Forelimb muscle (tissue), 1 donor: ENCODE measurements at regions not wholly inside any gene's neighbourhood (a gene's known extent, or its start where the extent isn't known, plus 50 kb on each side); places are given as distances from the start of the nearest gene placed in this dataset.

Source experiments
- DNase-seq: peaks from one replicate; pipeline ENCODE4 v3.0.0-alpha.2; 2013; ENCODE audit warnings: low read depth

- no peak for DNase-seq
Observed at GRCh38 chr11:10358696-10359095, 53.8 kb downstream of the ADM start.

- DNase-seq, result no peak
Observed at GRCh38 chr11:10359171-10359570, 54.3 kb downstream of the ADM start.

DNA sequence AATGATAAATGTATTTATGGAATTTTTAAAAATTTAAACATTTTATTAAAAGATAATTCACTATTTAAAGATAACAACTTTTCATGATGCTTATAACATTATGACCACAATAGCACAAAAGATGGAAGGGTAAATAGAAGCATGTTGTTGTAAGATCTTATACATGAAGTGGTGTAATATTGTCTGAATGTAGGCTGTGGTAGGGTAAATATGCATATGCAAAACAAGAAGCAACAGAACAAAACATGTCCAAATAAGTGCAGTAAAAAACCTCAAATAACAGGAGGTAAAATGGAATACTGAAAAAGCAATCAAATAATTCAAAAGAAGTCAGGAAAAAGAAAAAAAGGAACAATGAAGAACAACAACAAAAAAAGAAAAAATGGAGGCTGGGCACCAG lies 56.0 kb downstream of the ADM start:
- DNase-seq, result no peak

DNA sequence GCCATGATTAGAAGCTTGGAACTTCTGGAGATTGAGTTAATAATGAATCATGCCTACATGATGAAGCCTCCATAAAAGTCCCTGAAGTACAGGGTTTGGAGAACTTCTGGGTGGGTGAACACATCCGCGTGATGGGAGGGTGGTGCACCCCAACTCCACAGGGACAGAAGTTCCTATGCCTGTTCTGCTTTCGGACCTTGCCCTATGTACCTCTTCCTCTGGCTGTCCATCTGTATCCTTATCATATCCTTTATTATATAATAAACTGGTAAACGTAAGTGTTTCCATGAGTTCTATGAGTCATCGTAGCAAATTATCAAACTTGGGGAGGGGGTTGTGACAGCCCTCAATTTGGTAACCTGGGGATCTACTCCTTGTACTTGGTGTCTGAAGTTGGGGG lies 60.2 kb downstream of the ADM start:
- no peak for DNase-seq

DNA sequence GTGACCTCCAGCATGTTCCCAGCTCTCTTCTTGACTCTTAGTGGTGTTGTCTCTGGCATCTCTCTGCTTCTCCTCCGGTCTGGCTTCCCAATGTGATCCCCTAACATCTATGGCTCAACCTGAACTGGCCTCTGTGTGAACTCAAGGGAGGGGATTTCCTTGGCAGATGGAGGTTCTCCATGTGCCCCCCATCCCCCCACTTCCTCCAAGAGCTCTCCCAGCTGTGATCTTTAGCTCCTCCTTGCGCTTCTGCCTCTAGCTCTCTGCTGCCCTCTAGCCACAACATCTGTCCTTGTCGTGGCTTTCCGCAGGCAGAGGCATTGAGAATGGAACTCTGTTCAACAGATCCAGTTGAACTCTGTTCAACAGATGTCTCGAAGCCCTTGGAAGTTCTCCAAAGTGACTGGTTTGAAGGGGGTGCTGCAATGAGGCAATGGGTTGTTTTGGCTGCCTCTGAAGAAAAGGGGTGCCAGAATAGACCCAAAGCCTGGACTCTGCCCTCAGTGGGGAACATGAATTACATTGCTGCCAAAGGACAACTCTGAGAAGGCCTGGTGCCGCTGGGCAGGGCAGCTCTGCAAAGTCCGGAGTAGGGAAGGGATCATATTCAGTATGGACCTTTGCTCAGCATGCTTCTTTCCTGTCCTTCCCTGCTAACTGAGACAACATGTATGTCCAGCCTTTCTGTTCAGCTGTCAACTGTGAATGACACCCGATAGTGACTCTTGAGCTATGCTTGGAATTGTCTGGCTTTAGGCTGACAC lies 61.9 kb downstream of the ADM start:
- DNase-seq, result no peak

- DNase-seq, result no peak
Observed at GRCh38 chr11:10371926-10372641, 67.2 kb downstream of the ADM start.

DNA sequence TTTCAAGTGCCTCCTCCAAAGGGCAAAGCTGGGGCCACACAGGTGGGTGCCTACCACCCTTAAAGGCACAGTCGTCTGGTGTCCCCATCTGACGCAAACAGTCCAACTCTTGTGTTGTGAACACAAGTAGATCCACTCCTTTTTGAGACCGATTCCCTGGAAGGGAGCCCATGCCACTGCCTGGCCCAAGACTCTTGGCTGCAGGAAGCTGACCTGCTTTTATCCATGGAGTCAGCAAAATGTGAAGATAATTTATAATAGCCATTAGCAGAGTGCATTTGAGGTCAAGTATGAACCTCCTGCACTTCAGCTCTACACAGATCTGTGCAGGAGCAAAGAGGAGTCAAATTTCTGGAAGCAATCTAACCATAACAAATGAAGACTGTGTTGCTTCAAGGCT lies 68.5 kb downstream of the ADM start:
- no peak for DNase-seq

DNA sequence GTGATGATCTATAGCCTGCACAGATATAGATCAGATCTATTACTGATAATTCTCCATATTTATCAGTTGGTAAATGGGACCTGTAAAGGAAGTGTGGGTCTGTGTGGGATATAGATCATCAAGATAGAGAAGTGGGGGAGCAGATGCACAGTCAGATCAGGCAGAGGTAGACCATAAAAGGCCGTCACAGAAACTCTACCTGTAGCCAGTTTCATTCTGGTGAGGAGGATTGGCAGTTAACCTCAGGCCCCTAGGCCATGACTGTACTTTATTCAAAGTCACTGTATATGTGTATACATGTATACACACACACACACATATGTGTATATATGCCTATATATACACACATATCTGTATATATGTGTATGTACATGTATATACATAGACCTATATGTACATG lies 69.1 kb downstream of the ADM start:
- DNase-seq, result no peak

DNA sequence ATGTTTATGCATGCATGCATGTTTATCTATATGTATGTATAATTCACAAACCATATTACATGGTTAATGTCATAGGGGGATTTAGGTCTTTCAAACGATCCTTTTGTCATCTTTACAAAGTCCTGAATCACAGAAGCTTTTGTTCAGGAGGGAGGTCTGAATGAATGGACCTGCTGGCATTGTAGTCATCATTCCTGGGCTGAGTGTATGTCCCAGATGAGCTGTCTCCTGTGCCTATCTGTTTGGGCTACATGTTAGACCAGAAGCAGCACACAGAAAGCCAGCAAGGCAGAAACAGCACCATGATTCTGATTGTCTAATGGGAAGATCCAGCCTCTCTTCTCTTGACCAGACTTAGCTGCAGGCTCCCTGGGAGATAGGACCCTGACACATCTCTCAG lies 69.5 kb downstream of the ADM start:
- DNase-seq, result no peak

GRCh38 chr11:10375280-10375971 lies 70.6 kb downstream of the ADM start:
- DNase-seq, result no peak

- no peak for DNase-seq
Observed at GRCh38 chr11:10376061-10376460, 71.2 kb downstream of the ADM start.

DNA sequence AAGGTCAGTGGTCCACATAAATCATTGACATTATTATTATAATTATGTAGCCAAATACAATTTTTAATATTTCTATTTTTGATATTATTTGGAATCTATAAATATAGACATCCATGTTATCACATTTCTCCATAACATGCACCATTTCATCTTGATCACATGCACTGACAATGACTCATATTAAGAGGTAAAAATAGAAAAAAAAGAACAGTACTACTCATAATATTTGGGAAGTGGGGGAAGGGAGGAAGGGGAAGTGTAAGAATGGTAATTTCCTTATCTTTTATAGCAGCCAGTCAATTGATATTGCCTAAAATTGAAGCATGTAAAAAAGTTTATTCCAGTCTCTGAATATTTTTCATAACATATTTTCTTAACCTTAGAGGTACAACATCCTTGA lies 72.3 kb downstream of the ADM start:
- no peak for DNase-seq

DNA sequence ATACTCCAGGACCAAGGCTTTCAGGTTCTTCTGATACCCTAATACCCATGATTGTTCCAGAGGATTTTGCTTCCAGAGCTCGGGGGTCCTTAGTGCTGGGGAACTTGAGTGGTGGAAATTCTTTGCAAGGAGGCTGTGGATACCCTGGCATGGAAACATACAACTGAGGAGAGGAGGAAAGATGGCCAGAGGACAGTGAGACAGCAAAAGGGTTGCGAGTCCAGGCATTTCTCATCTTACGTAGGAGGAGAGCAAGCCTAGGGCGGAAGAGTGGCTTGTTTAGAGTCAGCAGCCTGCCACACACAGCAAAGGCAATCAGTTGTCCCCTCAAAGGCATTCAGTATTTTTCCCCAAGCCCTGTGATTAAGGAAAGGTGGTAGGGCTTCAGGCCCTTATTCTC lies 73.5 kb downstream of the ADM start:
- DNase-seq, result no peak

GRCh38 chr11:10379022-10379421 lies 74.1 kb downstream of the ADM start:
- no peak for DNase-seq

GRCh38 chr11:10379426-10379825 lies 74.6 kb downstream of the ADM start:
- no peak for DNase-seq

DNA sequence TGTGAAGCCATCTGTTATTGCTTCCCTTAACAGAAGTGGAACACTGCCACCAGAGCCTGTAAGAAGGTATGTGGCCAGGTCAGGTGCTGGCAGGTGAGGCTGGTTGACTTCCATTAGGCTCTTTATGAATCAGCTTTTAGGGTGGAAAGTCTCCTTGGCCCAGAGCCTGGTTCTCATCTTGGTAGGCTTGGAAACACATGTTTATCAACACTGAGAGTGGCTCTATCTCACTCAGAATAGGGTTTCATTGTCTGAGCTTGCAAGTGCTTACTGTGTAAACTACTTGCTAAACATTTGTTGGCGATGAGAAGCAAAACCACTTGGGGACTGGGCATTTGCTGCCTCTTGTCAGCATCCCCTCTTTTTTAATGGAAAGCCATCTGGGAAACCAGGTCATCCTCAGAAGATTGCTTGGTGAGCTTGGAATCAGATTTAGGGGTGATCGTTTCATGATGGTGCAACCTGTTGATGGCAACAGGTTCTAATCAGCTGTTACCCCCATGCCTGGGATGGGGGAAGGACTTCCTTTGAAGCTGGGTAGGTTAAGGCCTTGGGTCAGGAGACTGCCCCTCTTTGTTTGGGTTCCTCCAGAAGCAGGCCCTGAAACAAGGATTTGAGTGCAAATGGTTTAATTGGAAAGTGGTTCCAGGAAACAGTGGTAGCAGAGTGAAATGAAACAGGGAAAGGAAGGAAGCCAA lies 75.0 kb upstream of the AMPD3 start:
- DNase-seq, result no peak

GRCh38 chr11:10380921-10381320 lies 74.1 kb upstream of the AMPD3 start:
- no peak for DNase-seq

DNA sequence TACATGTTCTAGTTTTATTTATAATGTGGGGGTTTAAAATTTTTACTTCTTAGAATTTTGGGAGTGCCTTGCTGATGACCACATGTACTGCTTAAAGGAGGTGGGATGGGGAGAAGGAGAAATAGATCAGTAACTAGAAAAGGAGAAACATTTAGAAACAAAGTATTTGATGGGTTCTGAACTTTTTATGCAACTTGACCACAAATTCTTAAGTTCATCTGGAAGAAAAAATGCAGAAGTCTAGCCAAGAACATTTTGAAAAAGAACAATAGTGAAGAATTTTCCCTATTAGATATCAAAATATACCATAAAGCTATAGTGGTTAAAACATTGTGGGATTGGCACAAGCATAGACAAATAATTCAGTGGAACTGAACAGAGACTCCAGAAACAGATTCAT lies 73.3 kb upstream of the AMPD3 start:
- no peak for DNase-seq

DNA sequence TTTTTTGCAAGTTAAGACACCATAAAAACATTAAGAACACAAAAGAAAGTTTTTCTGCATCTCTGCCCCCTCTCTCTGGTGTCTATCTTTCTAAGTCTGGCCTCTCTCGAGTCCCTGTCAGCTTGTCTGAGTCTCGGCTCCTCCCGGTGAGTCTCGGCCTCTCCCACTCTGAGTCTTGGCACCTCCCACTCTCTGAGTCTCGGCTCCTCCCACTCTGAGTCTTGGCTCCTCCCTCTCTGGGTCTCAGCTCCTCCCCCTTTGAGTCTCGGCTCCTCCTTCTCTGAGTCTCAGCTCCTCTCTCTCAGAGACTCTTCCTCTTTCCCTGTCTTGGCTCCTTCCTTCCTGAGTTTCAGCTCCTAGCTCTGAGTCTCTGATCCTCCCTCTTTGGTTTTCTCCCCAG lies 72.5 kb upstream of the AMPD3 start:
- no peak for DNase-seq

- no peak for DNase-seq
Observed at GRCh38 chr11:10385696-10386095, 69.4 kb upstream of the AMPD3 start.

GRCh38 chr11:10386361-10386760 lies 68.7 kb upstream of the AMPD3 start:
- no peak for DNase-seq

DNA sequence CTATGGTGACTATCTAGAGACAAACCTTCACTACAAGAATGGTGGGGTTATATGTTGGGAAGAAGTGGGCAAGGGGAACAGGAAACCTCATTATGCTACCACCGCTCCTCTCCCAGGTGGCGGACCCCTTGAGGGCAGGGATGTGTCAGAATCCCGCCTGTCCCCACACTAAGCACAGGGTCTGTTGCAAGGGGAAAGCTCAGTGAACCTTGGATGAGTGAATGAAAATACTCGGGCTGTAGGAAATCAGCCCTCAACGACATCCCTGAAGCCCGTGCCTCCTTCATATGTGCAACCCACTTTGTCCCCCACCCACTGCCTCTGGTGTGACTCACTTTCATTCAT lies 68.2 kb upstream of the AMPD3 start:
- no peak for DNase-seq
